Upper lobe of right lung (tissue), 1 donor: ENCODE measurements at regions not wholly inside any gene's neighbourhood (a gene's known extent, or its start where the extent isn't known, plus 50 kb on each side); places are given as distances from the start of the nearest gene placed in this dataset.

Source experiments
- ATAC-seq: fragments of 200-7000 bp; cut with Tn5 transposase; one replicate; pipeline ENCODE4 v1.9.1; 2020; ENCODE audit warnings: mild to moderate bottlenecking, moderate library complexity
- DNase-seq: peaks from one replicate; pipeline ENCODE4 v3.0.0-alpha.2; 2020
- H3K27ac ChIP-seq: fragments of 200-600 bp; one replicate; pipeline ENCODE4 v1.8.0; 2022
- H3K27me3 ChIP-seq: fragments of 200-600 bp; one replicate; pipeline ENCODE4 v1.8.0; 2022; ENCODE audit warnings: mild to moderate bottlenecking
- H3K36me3 ChIP-seq: fragments of 200-600 bp; one replicate; pipeline ENCODE4 v1.8.0; 2022
- H3K4me1 ChIP-seq: fragments of 200-600 bp; one replicate; pipeline ENCODE4 v1.8.0; 2022
- H3K4me3 ChIP-seq: fragments of 200-600 bp; one replicate; pipeline ENCODE4 v1.8.0; 2022; ENCODE audit warnings: mild to moderate bottlenecking
- H3K9me3 ChIP-seq: fragments of 200-600 bp; one replicate; pipeline ENCODE4 v1.8.0; 2022
- CTCF ChIP-seq: fragments of 200-600 bp; IDR thresholded peaks from one replicate; pipeline ENCODE4 v1.8.0; 2022; ENCODE audit warnings: antibody characterized with exemption
- intact Hi-C: fragments of 100-400 bp; cut with DNase I; formaldehyde crosslinking; loops from one replicate; pipeline ENCODE4 v1.11.0; 2022
- donor health status: DM: no; HTN: yes; CAD: no; lungs with severe emphysema.

GRCh38 chr5:123808461-123809380 is 296.7 kb downstream of the CSNK1G3 start:
- no peak overlapping the region for H3K4me3 ChIP-seq
- H3K36me3 ChIP-seq, result no peaks in the 10 kb centered on the region
- no peak for TF ChIP-seq CTCF
- peaks cover 14% of the 10 kb centered on the region for H3K4me1 ChIP-seq
- DNase-seq (no peak), ATAC-seq (no peak)
- no peak overlapping the region for H3K27ac ChIP-seq
- no peaks in the 10 kb centered on the region for H3K27me3 ChIP-seq
- intact Hi-C loops, result no loop called here
- no peaks in the 10 kb centered on the region for H3K9me3 ChIP-seq

DNA sequence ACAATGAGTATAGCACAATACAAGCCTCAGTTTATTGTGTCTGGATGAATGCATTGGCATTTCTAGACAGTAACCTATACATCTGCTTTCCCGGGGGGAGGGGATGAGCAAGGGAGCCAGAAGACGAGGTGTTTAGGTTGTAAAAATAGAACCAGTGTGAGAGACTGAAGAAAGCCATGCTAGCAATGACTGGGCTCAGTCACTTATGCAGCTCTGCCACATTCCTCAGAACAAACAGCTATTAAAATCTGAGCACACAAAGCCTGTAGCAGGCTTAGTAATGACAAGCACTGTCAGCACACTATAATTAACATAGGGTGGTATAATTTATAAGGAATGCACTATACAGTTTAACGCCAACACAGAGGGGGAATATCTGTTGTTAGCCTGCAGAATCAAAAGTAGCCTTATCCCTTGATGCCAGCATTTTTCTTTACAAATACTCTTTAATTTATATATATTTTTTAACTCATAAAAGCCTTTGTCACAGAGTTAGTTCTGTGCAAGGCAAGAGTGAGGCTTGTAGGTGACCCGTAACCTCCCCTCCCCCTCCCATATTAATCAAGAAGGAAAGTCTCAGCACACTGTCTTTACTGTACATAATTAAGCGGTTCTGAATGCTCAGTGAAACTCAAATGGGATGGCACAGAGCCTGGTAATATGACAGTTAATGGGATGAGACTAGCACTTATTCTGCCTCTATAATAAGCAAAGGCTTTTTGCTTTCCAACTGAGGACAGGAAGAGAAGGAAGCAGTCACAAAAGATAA is 295.4 kb downstream of the CSNK1G3 start:
- intact Hi-C loops, result no loop called here
- Histone ChIP-seq H3K4me3 (no peak overlapping the region), H3K4me1 (peaks cover 14% of the 10 kb centered on the region), H3K9me3 (no peaks in the 10 kb centered on the region), H3K27me3 (no peaks in the 10 kb centered on the region), H3K36me3 (no peaks in the 10 kb centered on the region), H3K27ac (no peak overlapping the region)
- no peak for ATAC-seq
- DNase-seq, result no peak
- TF ChIP-seq CTCF, result no peak

GRCh38 chr5:123806644-123807043 is 294.7 kb downstream of the CSNK1G3 start:
- TF ChIP-seq CTCF, result no peak
- Histone ChIP-seq H3K27ac (no peak overlapping the region), H3K9me3 (no peaks in the 10 kb centered on the region), H3K4me3 (no peak overlapping the region), H3K27me3 (no peaks in the 10 kb centered on the region), H3K4me1 (peaks cover 14% of the 10 kb centered on the region), H3K36me3 (no peaks in the 10 kb centered on the region)
- intact Hi-C loops, result no loop called here
- no peak for ATAC-seq
- no peak for DNase-seq

DNA sequence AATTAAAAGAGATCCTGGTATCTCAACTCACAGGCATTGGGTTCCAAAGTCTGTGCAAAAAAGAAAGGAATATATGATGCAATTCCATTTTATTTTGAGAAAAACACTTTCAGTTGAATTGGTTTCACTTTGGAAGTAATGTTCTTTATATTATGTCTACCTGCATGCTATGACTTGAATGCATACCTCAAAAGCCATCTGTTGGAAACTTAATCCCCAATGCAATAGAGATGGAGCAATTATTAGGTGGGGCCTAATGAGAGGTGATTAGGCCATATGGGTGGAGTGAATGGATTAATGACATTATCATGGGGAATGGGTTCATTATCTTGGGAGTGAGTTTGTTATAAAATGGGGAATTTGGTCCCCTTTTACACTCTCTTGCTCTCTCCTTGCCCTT is 293.3 kb downstream of the CSNK1G3 start:
- Histone ChIP-seq H3K4me3 (no peak overlapping the region), H3K27ac (no peak overlapping the region), H3K36me3 (no peaks in the 10 kb centered on the region), H3K9me3 (no peaks in the 10 kb centered on the region), H3K4me1 (peaks cover 11% of the 10 kb centered on the region), H3K27me3 (no peaks in the 10 kb centered on the region)
- intact Hi-C loops, result no loop called here
- no peak for TF ChIP-seq CTCF
- no peak for ATAC-seq
- DNase-seq, result no peak

- H3K27me3 ChIP-seq, result no peaks in the 10 kb centered on the region
- intact Hi-C loops, result no loop called here
- no peak overlapping the region for H3K4me3 ChIP-seq
- no peaks in the 10 kb centered on the region for H3K36me3 ChIP-seq
- H3K27ac ChIP-seq, result no peak overlapping the region
- no peaks in the 10 kb centered on the region for H3K4me1 ChIP-seq
- ATAC-seq (no peak), DNase-seq (no peak)
- no peak for TF ChIP-seq CTCF
- no peaks in the 10 kb centered on the region for H3K9me3 ChIP-seq
These were observed 291.4 kb downstream of the CSNK1G3 start for GRCh38 chr5:123803359-123803758.
